ENCODE measurements at regions not wholly inside any gene's neighbourhood (a gene's known extent, or its start where the extent isn't known, plus 50 kb on each side); places are given as distances from the start of the nearest gene placed in this dataset.

- no peak overlapping the region for H3K4me3 ChIP-seq (ENCODE audit: low read depth, low read length)
- TF ChIP-seq CTCF (conservative IDR thresholded peaks at IDR 0.05; ENCODE audit: low read depth, low read length), result no peak
- no peak for DNase-seq (ENCODE audit: low read depth)
Measured at GRCh38 chr20:24747881-24748595, 201.0 kb upstream of the CST7 start.

- no peak for DNase-seq (ENCODE audit: low read depth)
- TF ChIP-seq CTCF (conservative IDR thresholded peaks at IDR 0.05; ENCODE audit: low read depth, low read length), result no peak
- H3K4me3 ChIP-seq (ENCODE audit: low read depth, low read length), result no peak overlapping the region
Measured at GRCh38 chr20:24751551-24751950, 197.5 kb upstream of the CST7 start.

GRCh38 chr20:24752612-24753011 is 196.5 kb upstream of the CST7 start:
- no peak overlapping the region for H3K4me3 ChIP-seq (ENCODE audit: low read depth, low read length)

GRCh38 chr20:24753130-24753529 is 195.9 kb upstream of the CST7 start:
- DNase-seq (ENCODE audit: low read depth), result no peak
- no peak for TF ChIP-seq CTCF (conservative IDR thresholded peaks at IDR 0.05; ENCODE audit: low read depth, low read length)
- H3K4me3 ChIP-seq (ENCODE audit: low read depth, low read length), result no peak overlapping the region

More at GRCh38 chr20:24752612-24753011, 196.5 kb upstream of the CST7 start:
- no peak for DNase-seq (ENCODE audit: low read depth)
- TF ChIP-seq CTCF (conservative IDR thresholded peaks at IDR 0.05; ENCODE audit: low read depth, low read length), result no peak

GRCh38 chr20:24754691-24755090 is 194.4 kb upstream of the CST7 start:
- DNase-seq (ENCODE audit: low read depth), result no peak
- H3K4me3 ChIP-seq (ENCODE audit: low read depth, low read length), result no peak overlapping the region
- TF ChIP-seq CTCF (conservative IDR thresholded peaks at IDR 0.05; ENCODE audit: low read depth, low read length), result no peak

GRCh38 chr20:24755411-24755922 is 193.6 kb upstream of the CST7 start:
- no peak for TF ChIP-seq CTCF (conservative IDR thresholded peaks at IDR 0.05; ENCODE audit: low read depth, low read length)
- no peak overlapping the region for H3K4me3 ChIP-seq (ENCODE audit: low read depth, low read length)
- peak; percentile 98 for DNase-seq (ENCODE audit: low read depth)

Measured in epithelial cell of proximal tubule (primary cell).